Panc1 (cell line): ENCODE measurements at regions not wholly inside any gene's neighbourhood (a gene's known extent, or its start where the extent isn't known, plus 50 kb on each side); places are given as distances from the start of the nearest gene placed in this dataset.

Experiments
- ATAC-seq: fragments of 200-7000 bp; cut with Tn5 transposase; 2 replicates; pipeline ENCODE4 v1.9.1; 2020; ENCODE audit warnings: mild to moderate bottlenecking, moderate library complexity
- BruUV-seq: library from RNA; stranded (reverse); fragments of 400-500 nt; replicated peaks from 2 replicates; lab custom pipeline; 2021; lab: Mats Ljungman, UMichigan
- CTCF ChIA-PET: fragments of 300-600 bp; sonication (Branson Sonifier 250); formaldehyde crosslinking; loops from one replicate; lab custom pipeline; 2022; ENCODE audit warnings: antibody characterized with exemption; lab: Charles Lee
- POLR2A ChIA-PET: fragments of 300-600 bp; sonication (Branson Sonifier 250); formaldehyde crosslinking; loops from one replicate; lab custom pipeline; 2022; ENCODE audit warnings: antibody characterized with exemption; lab: Charles Lee
- DNase-seq: peaks from one replicate; pipeline ENCODE4 v3.0.0-alpha.2; 2010; ENCODE audit warnings: low read depth, low spot score
- H3K27ac ChIP-seq: 2 replicates; pipeline ENCODE4 v1.5.1; 2011; ENCODE audit warnings: mild to moderate bottlenecking, low read length, inconsistent platforms
- H3K27me3 ChIP-seq: fragments of 200-500 bp; sonication (Bioruptor generic); 2 replicates; pipeline ENCODE4 v1.6.0; 2014; ENCODE audit warnings: low read length, inconsistent platforms; ENCODE audit not compliant: control insufficient read depth, insufficient read depth
- H3K36me3 ChIP-seq: fragments of 200-500 bp; sonication (Bioruptor generic); 2 replicates; pipeline ENCODE4 v1.5.1; 2014; ENCODE audit warnings: inconsistent platforms, mild to moderate bottlenecking, low read length, moderate library complexity; ENCODE audit not compliant: control insufficient read depth, insufficient read depth
- H3K4me1 ChIP-seq: 2 replicates; pipeline ENCODE4 v1.5.1; 2011; ENCODE audit warnings: inconsistent platforms, mild to moderate bottlenecking, low read length, moderate library complexity; ENCODE audit not compliant: control insufficient read depth, insufficient read depth
- H3K4me3 ChIP-seq, 2 experiments: 2 replicates each; pipeline ENCODE4 v1.5.1; 2011 to 2012; ENCODE audit warnings: low read depth in 2 of 2, low read length in 2 of 2, mild to moderate bottlenecking in 2 of 2, inconsistent platforms in 1 of 2, moderate library complexity in 1 of 2
- H3K9me3 ChIP-seq: fragments of 200-500 bp; sonication (Bioruptor generic); 2 replicates; pipeline ENCODE4 v1.5.1; 2014; ENCODE audit warnings: low read depth, mild to moderate bottlenecking, inconsistent platforms, low read length, moderate library complexity; ENCODE audit not compliant: control insufficient read depth, insufficient read depth
- POLR2AphosphoS5 ChIP-seq: IDR thresholded peaks from 2 replicates; pipeline ENCODE4 v1.6.1; 2012; ENCODE audit warnings: mild to moderate bottlenecking, low read depth, low read length, moderate library complexity
- SIN3A ChIP-seq: IDR thresholded peaks from 2 replicates; pipeline ENCODE4 v1.6.1; 2012; ENCODE audit warnings: low read depth, mild to moderate bottlenecking, low read length, moderate library complexity, borderline replicate concordance; ENCODE audit not compliant: insufficient read depth
- TCF7L2 ChIP-seq: IDR thresholded peaks from 2 replicates; pipeline ENCODE4 v1.6.1; 2011; ENCODE audit warnings: mild to moderate bottlenecking, low read depth, low read length, inconsistent platforms
- in situ Hi-C: cut with HindIII; loops from 2 replicates; pipeline ENCODE4 v1.10.0; 2016; ENCODE audit warnings: low sequenced_read_pairs, low pct_unique_long_range_greater_than_20kb
- intact Hi-C: fragments of 100-400 bp; cut with micrococcal nuclease; formaldehyde crosslinking; loops from one replicate; pipeline ENCODE4 v1.10.0; 2022; ENCODE audit not compliant: unreplicated experiment
- TF ChIP-seq, protein P1 (sequence below): fragments of 450-650 bp; IDR thresholded peaks from 2 replicates; pipeline ENCODE4 v1.5.1; 2017; ENCODE audit warnings: mild to moderate bottlenecking
- TF ChIP-seq, protein P2 (sequence below), 2 experiments: IDR thresholded peaks; 2 replicates each; pipeline ENCODE4 v1.6.1; 2011 to 2012; ENCODE audit warnings: low read depth in 2 of 2, control low read depth in 1 of 2, low read length in 1 of 2, mild to moderate bottlenecking in 1 of 2, moderate library complexity in 1 of 2; ENCODE audit not compliant: insufficient read depth in 1 of 2

DNA sequence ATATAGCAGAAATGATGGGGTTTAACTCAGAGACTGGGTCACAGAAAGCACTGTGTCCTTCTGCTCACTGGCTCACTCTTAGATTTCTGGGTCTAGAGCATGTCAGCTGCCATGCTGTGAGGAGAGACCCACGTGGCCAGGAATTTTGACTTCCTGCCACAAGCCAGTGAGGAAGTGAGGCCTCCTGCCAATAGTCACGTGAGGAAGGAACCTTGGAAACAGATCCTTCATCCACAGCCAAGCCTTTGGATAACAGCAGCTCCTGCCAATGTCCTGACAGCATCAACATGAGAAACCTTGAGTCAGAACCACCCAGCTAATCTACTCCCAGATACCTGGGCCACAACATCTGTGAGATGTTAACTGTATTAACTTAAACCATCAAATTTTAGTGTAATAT is 114.5 kb upstream of the PLPPR5 start:
- TF ChIP-seq TCF7L2 = no peak
- no peak for TF ChIP-seq SIN3A
- TF ChIP-seq, protein P1, sequence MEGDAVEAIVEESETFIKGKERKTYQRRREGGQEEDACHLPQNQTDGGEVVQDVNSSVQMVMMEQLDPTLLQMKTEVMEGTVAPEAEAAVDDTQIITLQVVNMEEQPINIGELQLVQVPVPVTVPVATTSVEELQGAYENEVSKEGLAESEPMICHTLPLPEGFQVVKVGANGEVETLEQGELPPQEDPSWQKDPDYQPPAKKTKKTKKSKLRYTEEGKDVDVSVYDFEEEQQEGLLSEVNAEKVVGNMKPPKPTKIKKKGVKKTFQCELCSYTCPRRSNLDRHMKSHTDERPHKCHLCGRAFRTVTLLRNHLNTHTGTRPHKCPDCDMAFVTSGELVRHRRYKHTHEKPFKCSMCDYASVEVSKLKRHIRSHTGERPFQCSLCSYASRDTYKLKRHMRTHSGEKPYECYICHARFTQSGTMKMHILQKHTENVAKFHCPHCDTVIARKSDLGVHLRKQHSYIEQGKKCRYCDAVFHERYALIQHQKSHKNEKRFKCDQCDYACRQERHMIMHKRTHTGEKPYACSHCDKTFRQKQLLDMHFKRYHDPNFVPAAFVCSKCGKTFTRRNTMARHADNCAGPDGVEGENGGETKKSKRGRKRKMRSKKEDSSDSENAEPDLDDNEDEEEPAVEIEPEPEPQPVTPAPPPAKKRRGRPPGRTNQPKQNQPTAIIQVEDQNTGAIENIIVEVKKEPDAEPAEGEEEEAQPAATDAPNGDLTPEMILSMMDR = no peak
- TF ChIP-seq POLR2AphosphoS5 = no peak
- TF ChIP-seq, protein P2, sequence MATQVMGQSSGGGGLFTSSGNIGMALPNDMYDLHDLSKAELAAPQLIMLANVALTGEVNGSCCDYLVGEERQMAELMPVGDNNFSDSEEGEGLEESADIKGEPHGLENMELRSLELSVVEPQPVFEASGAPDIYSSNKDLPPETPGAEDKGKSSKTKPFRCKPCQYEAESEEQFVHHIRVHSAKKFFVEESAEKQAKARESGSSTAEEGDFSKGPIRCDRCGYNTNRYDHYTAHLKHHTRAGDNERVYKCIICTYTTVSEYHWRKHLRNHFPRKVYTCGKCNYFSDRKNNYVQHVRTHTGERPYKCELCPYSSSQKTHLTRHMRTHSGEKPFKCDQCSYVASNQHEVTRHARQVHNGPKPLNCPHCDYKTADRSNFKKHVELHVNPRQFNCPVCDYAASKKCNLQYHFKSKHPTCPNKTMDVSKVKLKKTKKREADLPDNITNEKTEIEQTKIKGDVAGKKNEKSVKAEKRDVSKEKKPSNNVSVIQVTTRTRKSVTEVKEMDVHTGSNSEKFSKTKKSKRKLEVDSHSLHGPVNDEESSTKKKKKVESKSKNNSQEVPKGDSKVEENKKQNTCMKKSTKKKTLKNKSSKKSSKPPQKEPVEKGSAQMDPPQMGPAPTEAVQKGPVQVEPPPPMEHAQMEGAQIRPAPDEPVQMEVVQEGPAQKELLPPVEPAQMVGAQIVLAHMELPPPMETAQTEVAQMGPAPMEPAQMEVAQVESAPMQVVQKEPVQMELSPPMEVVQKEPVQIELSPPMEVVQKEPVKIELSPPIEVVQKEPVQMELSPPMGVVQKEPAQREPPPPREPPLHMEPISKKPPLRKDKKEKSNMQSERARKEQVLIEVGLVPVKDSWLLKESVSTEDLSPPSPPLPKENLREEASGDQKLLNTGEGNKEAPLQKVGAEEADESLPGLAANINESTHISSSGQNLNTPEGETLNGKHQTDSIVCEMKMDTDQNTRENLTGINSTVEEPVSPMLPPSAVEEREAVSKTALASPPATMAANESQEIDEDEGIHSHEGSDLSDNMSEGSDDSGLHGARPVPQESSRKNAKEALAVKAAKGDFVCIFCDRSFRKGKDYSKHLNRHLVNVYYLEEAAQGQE (IDR thresholded peaks at IDR 0.05; ENCODE audit: insufficient read depth in 1 of 2, low read depth in 2 of 2, low read length in 1 of 2) = no peak
- CTCF ChIA-PET = no interaction called here
- H3K27ac ChIP-seq = no peak overlapping the region
- intact Hi-C loops = no loop called here
- BruUV-seq = no TSS peak
- in situ Hi-C loops = no loop called here
- H3K9me3 ChIP-seq = no peaks in the 10 kb centered on the region
- DNase-seq = no peak
- no peak overlapping the region for H3K4me3 ChIP-seq
- no peaks in the 10 kb centered on the region for H3K4me1 ChIP-seq
- H3K27me3 ChIP-seq = no peaks in the 10 kb centered on the region
- no peak for ATAC-seq
- POLR2A ChIA-PET = no interaction called here
- H3K36me3 ChIP-seq = no peaks in the 10 kb centered on the region

DNA sequence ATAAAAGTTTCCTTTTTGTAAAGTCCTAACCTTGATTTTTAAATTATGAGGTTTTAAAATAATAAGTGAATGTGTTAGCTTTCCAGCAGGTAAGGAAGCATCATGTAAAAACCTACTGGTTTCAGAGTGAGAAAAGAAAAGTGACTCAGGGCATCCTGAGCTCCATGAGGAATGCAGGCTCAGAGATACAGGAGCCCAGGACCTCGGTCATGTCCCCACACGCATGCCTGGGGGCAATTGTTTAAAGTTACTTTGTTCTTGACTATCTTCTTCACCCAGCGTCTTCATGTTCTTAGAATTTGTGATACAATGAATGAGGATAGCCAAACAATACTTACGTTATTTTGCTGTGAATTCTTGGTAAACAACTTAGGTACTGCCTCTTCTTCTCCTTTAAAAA is 117.4 kb upstream of the PLPPR5 start:
- Histone ChIP-seq H3K36me3 (no peaks in the 10 kb centered on the region), H3K27ac (no peak overlapping the region), H3K27me3 (no peaks in the 10 kb centered on the region), H3K9me3 (no peaks in the 10 kb centered on the region), H3K4me3 (no peak overlapping the region), H3K4me1 (no peaks in the 10 kb centered on the region)
- POLR2A ChIA-PET = no interaction called here
- no peak for DNase-seq
- intact Hi-C loops = no loop called here
- TF ChIP-seq POLR2AphosphoS5 (no peak), TCF7L2 (no peak), SIN3A (no peak)
- TF ChIP-seq, protein P2 (IDR thresholded peaks at IDR 0.05; ENCODE audit: insufficient read depth in 1 of 2, low read depth in 2 of 2, low read length in 1 of 2) = no peak
- TF ChIP-seq, protein P1 = no peak
- no peak for ATAC-seq
- BruUV-seq = no TSS peak
- CTCF ChIA-PET = no interaction called here
- in situ Hi-C loops = no loop called here
